ENCODE measurements at regions not wholly inside any gene's neighbourhood (a gene's known extent, or its start where the extent isn't known, plus 50 kb on each side); places are given as distances from the start of the nearest gene placed in this dataset.

- no peaks in the 10 kb centered on the region for H3K27me3 ChIP-seq (replicated peaks; ENCODE audit: insufficient read depth, low read depth, low read length, poor library complexity)
- no TSS peak for BruUV-seq (replicated peaks)
- no peak overlapping the region for H3K27ac ChIP-seq (ENCODE audit: low read depth, low read length, poor library complexity, severe bottlenecking)
- H3K36me3 ChIP-seq (ENCODE audit: insufficient read depth, low read length, poor library complexity, severe bottlenecking), result no peaks in the 10 kb centered on the region
- H3K9me3 ChIP-seq (ENCODE audit: low read depth, low read length, poor library complexity, severe bottlenecking), result no peaks in the 10 kb centered on the region
- no peak overlapping the region for H3K4me3 ChIP-seq (ENCODE audit: low read depth, low read length, poor library complexity, severe bottlenecking)
- CTCF ChIA-PET, result no interaction called here
- no peaks in the 10 kb centered on the region for H3K4me1 ChIP-seq (ENCODE audit: insufficient read depth, low read length, poor library complexity, severe bottlenecking)
- intact Hi-C loops (cut with micrococcal nuclease; ENCODE audit: unreplicated experiment), result no loop called here
- POLR2A ChIA-PET (ENCODE audit: low non-redundant PET), result no interaction called here
- TF ChIP-seq EZH2 (IDR thresholded peaks at IDR 0.05; ENCODE audit: borderline replicate concordance, low read depth, low read length, poor library complexity, severe bottlenecking), result no peak
- TF ChIP-seq CTCF (conservative IDR thresholded peaks at IDR 0.05; ENCODE audit: low read depth, low read length), result no peak
- DNase-seq (ENCODE audit: low spot score), result no peak
Measured at GRCh38 chr14:26866721-26867120, 268.9 kb upstream of the NOVA1 start.

DNA sequence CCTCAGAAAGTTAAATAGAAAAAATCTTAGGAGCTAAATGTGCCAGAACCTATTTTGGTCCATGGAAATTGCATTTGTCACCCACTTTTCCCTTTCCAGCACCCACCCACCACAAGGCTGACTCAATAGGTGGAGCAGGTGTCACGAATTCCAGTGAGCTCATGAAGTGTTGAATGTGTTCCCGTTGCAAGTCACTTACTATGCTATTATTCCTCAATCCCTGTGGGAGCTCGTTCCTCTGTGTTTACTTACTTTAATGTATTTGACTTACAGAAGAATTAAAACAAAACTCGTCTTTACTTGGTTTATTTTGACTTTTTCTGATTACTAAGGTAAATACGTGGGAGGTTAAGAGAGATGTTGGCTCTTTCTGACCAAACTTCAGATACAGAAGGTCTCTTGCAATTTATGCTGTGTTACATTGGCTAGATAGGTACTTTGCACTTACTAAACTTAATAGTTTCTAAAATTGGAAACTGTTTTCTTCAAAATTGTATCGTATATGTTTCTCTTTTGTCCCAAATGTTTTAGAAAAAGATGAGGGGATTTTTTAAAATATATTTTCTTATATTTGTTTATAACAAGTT is 269.4 kb upstream of the NOVA1 start:
- intact Hi-C loops (cut with micrococcal nuclease; ENCODE audit: unreplicated experiment), result no loop called here
- no peak for TF ChIP-seq EZH2 (IDR thresholded peaks at IDR 0.05; ENCODE audit: borderline replicate concordance, low read depth, low read length, poor library complexity, severe bottlenecking)
- TF ChIP-seq CTCF (conservative IDR thresholded peaks at IDR 0.05; ENCODE audit: low read depth, low read length), result no peak
- H3K36me3 ChIP-seq (ENCODE audit: insufficient read depth, low read length, poor library complexity, severe bottlenecking), result no peaks in the 10 kb centered on the region
- H3K9me3 ChIP-seq (ENCODE audit: low read depth, low read length, poor library complexity, severe bottlenecking), result no peaks in the 10 kb centered on the region
- no TSS peak for BruUV-seq (replicated peaks)
- H3K4me1 ChIP-seq (ENCODE audit: insufficient read depth, low read length, poor library complexity, severe bottlenecking), result no peaks in the 10 kb centered on the region
- CTCF ChIA-PET, result no interaction called here
- DNase-seq (ENCODE audit: low spot score), result no peak
- H3K27me3 ChIP-seq (replicated peaks; ENCODE audit: insufficient read depth, low read depth, low read length, poor library complexity), result no peaks in the 10 kb centered on the region
- H3K4me3 ChIP-seq (ENCODE audit: low read depth, low read length, poor library complexity, severe bottlenecking), result no peak overlapping the region
- H3K27ac ChIP-seq (ENCODE audit: low read depth, low read length, poor library complexity, severe bottlenecking), result no peak overlapping the region
- POLR2A ChIA-PET (ENCODE audit: low non-redundant PET), result no interaction called here

- intact Hi-C loops (cut with micrococcal nuclease; ENCODE audit: unreplicated experiment), result no loop called here
- Histone ChIP-seq H3K27ac (ENCODE audit: low read depth, low read length, poor library complexity, severe bottlenecking) (no peak overlapping the region), H3K4me1 (ENCODE audit: insufficient read depth, low read length, poor library complexity, severe bottlenecking) (no peaks in the 10 kb centered on the region), H3K9me3 (ENCODE audit: low read depth, low read length, poor library complexity, severe bottlenecking) (no peaks in the 10 kb centered on the region), H3K4me3 (ENCODE audit: low read depth, low read length, poor library complexity, severe bottlenecking) (no peak overlapping the region), H3K36me3 (ENCODE audit: insufficient read depth, low read length, poor library complexity, severe bottlenecking) (no peaks in the 10 kb centered on the region), H3K27me3 (replicated peaks; ENCODE audit: insufficient read depth, low read depth, low read length, poor library complexity) (no peaks in the 10 kb centered on the region)
- POLR2A ChIA-PET (ENCODE audit: low non-redundant PET), result no interaction called here
- CTCF ChIA-PET, result no interaction called here
- no peak for DNase-seq (ENCODE audit: low spot score)
- TF ChIP-seq EZH2 (IDR thresholded peaks at IDR 0.05; ENCODE audit: borderline replicate concordance, low read depth, low read length, poor library complexity, severe bottlenecking) (no peak), CTCF (conservative IDR thresholded peaks at IDR 0.05; ENCODE audit: low read depth, low read length) (no peak)
- BruUV-seq (replicated peaks), result no TSS peak
Measured at GRCh38 chr14:26870096-26870495, 272.3 kb upstream of the NOVA1 start.

All from A673 (cell line).